ENCODE measurements at regions not wholly inside any gene's neighbourhood (a gene's known extent, or its start where the extent isn't known, plus 50 kb on each side); places are given as distances from the start of the nearest gene placed in this dataset.

DNA sequence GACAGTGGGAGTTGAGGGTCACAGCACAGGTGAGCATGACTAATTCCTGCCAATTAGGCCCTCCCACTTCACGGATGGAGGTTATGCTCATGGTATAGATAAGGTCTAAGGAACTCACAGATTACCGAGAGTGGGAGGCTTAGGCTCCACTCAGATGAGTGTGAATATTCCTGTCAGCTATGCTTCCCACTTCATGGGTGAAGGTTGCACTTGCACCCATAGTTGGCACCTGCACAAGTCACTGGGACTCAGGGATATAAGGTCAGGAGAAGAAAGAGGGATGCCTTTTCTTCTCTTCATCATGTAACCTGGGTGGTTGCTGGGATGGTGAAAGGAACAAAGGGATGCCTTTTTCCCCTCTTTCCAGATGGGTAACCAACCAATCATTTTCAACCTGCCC lies 264.9 kb upstream of the TNC start:
- Histone ChIP-seq H3K9me3 (no peaks in the 10 kb centered on the region), H3K4me3 (no peak overlapping the region), H3K36me3 (no peaks in the 10 kb centered on the region), H3K27ac (no peak overlapping the region), H3K27me3 (no peaks in the 10 kb centered on the region), H3K4me1 (no peaks in the 10 kb centered on the region)
- DNase-seq (no peak), ATAC-seq (no peak), FAIRE-seq (no peak)
- intact Hi-C loops (cut with DNase I), result no loop called here
- 65 to 77% methylated on average over 2 of the region's 2 CpGs for WGBS, 2 donors
- TF ChIP-seq, protein P1, sequence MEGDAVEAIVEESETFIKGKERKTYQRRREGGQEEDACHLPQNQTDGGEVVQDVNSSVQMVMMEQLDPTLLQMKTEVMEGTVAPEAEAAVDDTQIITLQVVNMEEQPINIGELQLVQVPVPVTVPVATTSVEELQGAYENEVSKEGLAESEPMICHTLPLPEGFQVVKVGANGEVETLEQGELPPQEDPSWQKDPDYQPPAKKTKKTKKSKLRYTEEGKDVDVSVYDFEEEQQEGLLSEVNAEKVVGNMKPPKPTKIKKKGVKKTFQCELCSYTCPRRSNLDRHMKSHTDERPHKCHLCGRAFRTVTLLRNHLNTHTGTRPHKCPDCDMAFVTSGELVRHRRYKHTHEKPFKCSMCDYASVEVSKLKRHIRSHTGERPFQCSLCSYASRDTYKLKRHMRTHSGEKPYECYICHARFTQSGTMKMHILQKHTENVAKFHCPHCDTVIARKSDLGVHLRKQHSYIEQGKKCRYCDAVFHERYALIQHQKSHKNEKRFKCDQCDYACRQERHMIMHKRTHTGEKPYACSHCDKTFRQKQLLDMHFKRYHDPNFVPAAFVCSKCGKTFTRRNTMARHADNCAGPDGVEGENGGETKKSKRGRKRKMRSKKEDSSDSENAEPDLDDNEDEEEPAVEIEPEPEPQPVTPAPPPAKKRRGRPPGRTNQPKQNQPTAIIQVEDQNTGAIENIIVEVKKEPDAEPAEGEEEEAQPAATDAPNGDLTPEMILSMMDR (IDR thresholded peaks at IDR 0.05), result no peak

- H3K4me1 ChIP-seq, result no peaks in the 10 kb centered on the region
- H3K9me3 ChIP-seq, result no peaks in the 10 kb centered on the region
- TF ChIP-seq, protein P1 (IDR thresholded peaks at IDR 0.05), result no peak
- H3K27me3 ChIP-seq, result no peaks in the 10 kb centered on the region
- H3K36me3 ChIP-seq, result no peaks in the 10 kb centered on the region
- DNase-seq (peak in 1 of 6 donors; percentile 34), FAIRE-seq (no peak), ATAC-seq (no peak)
- WGBS, 2 donors, result 69 to 79% methylated on average over 18 of the region's 18 CpGs
- no peak overlapping the region for H3K27ac ChIP-seq
- no peak overlapping the region for H3K4me3 ChIP-seq
- intact Hi-C loops (cut with DNase I), result no loop called here
Measured at GRCh38 chr9:115385383-115386122, 267.6 kb upstream of the TNC start.

GRCh38 chr9:115386963-115387770 lies 269.2 kb upstream of the TNC start:
- no peak for FAIRE-seq
- TF ChIP-seq, protein P1 (IDR thresholded peaks at IDR 0.05), result no peak
- 42 to 52% methylated on average over 2 of the region's 2 CpGs for WGBS, 2 donors
- H3K9me3 ChIP-seq, result no peaks in the 10 kb centered on the region
- H3K27me3 ChIP-seq, result no peaks in the 10 kb centered on the region
- H3K36me3 ChIP-seq, result no peaks in the 10 kb centered on the region
- H3K4me3 ChIP-seq, result no peak overlapping the region
- H3K27ac ChIP-seq, result no peak overlapping the region
- H3K4me1 ChIP-seq, result no peaks in the 10 kb centered on the region
- ATAC-seq, result no peak
- intact Hi-C loops (cut with DNase I), result no loop called here
- no peak for DNase-seq

DNA sequence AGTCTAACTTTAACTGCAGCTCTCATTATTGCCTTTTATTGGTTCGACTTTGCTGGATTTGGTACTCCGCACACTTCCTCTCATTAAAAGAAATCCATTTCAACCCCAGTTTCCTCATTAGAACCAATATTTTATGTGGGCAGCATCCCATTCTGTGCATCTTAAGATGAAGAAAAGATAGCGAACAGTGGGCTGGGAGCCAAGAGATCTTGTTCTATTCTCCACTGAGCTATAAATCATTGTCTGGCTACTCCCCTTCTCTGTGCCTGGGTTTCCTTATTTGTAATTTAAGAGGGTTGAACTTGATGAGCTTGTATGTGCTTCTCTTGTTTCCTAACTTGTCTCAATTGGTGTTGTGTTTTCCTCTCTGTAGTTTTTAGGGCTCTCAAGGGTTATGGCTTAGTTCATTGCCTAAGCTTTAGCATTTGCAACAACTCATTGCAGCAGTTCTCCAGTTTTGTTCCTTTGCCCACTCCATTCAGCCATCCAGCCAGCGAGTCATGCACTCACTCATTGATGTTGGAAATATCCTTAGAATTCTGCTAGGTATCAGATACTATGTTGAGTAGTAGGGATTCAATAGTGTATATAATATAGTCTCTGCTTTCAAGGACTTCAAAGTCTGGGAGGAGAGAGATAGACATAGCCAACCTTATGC lies 273.3 kb upstream of the TNC start:
- ATAC-seq (no peak), DNase-seq (no peak), FAIRE-seq (no peak)
- H3K36me3 ChIP-seq, result no peaks in the 10 kb centered on the region
- WGBS, 2 donors, result 63 to 80% methylated on average over 4 of the region's 4 CpGs
- no peak overlapping the region for H3K27ac ChIP-seq
- TF ChIP-seq, protein P1 (IDR thresholded peaks at IDR 0.05), result no peak
- H3K9me3 ChIP-seq, result no peaks in the 10 kb centered on the region
- H3K4me1 ChIP-seq, result no peaks in the 10 kb centered on the region
- H3K4me3 ChIP-seq, result no peak overlapping the region
- intact Hi-C loops (cut with DNase I), result no loop called here
- no peaks in the 10 kb centered on the region for H3K27me3 ChIP-seq
